ENCODE measurements at regions not wholly inside any gene's neighbourhood (a gene's known extent, or its start where the extent isn't known, plus 50 kb on each side); places are given as distances from the start of the nearest gene placed in this dataset.

DNA sequence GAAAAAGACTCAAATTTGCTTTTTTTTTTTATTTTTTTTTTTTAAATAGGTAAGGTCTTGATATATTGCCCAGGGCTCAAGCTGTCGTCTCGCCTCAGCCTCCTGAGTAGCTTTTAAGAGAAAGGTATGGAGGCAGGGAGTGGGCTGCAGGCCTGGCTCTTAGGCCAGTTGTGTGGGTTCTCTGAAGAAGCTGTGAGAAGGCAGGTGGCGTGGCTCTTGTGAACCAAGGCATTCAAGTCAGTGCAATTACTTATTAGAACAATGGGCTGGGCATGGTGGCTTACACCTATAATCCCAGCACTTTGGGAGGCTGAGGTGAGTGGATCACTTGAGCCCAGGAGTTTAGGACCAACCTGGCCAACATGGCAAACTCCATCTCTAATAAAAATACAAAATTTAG is 244.0 kb upstream of the SFRP2 start:
- H3K79me2 ChIP-seq (ENCODE audit: control insufficient read depth, insufficient read depth, low read length): no peaks in the 10 kb centered on the region
- H3K27ac ChIP-seq (ENCODE audit: insufficient read depth, low read length): no peak overlapping the region
- no peak for DNase-seq (ENCODE audit: low read depth in 2 of 2)
- H4K20me1 ChIP-seq (ENCODE audit: control insufficient read depth, extremely low read depth, insufficient read depth, low read length): no peaks in the 10 kb centered on the region
- no peaks in the 10 kb centered on the region for H3K4me1 ChIP-seq (ENCODE audit: control insufficient read depth, extremely low read depth, insufficient read depth, low read length)
- no peak overlapping the region for H3K4me2 ChIP-seq (ENCODE audit: extremely low read depth, insufficient read depth, low read length)
- TF ChIP-seq EZH2 (IDR thresholded peaks at IDR 0.05; ENCODE audit: low read length, missing control alignments): no peak
- TF ChIP-seq, protein P1, sequence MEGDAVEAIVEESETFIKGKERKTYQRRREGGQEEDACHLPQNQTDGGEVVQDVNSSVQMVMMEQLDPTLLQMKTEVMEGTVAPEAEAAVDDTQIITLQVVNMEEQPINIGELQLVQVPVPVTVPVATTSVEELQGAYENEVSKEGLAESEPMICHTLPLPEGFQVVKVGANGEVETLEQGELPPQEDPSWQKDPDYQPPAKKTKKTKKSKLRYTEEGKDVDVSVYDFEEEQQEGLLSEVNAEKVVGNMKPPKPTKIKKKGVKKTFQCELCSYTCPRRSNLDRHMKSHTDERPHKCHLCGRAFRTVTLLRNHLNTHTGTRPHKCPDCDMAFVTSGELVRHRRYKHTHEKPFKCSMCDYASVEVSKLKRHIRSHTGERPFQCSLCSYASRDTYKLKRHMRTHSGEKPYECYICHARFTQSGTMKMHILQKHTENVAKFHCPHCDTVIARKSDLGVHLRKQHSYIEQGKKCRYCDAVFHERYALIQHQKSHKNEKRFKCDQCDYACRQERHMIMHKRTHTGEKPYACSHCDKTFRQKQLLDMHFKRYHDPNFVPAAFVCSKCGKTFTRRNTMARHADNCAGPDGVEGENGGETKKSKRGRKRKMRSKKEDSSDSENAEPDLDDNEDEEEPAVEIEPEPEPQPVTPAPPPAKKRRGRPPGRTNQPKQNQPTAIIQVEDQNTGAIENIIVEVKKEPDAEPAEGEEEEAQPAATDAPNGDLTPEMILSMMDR (conservative IDR thresholded peaks at IDR 0.05 in 1 of 2, IDR thresholded peaks at IDR 0.05 in 1 of 2; ENCODE audit: low read depth in 1 of 2, low read length in 2 of 2): no peak
- H2AFZ ChIP-seq (ENCODE audit: low read length): no peak overlapping the region
- H3K9me3 ChIP-seq (ENCODE audit: control insufficient read depth, insufficient read depth, low read depth, low read length): no peaks in the 10 kb centered on the region
- no peak overlapping the region for H3K9ac ChIP-seq (ENCODE audit: insufficient read depth, low read length)
- no peaks in the 10 kb centered on the region for H3K27me3 ChIP-seq (ENCODE audit: control insufficient read depth, insufficient read depth, low read length)
- H3K36me3 ChIP-seq (ENCODE audit: control insufficient read depth, insufficient read depth, low read length): no peaks in the 10 kb centered on the region
- no peak overlapping the region for H3K4me3 ChIP-seq (replicated peaks in 1 of 4; ENCODE audit: control extremely low read depth in 1 of 4, insufficient read depth in 1 of 4, low read depth in 3 of 4, low read length in 4 of 4)

DNA sequence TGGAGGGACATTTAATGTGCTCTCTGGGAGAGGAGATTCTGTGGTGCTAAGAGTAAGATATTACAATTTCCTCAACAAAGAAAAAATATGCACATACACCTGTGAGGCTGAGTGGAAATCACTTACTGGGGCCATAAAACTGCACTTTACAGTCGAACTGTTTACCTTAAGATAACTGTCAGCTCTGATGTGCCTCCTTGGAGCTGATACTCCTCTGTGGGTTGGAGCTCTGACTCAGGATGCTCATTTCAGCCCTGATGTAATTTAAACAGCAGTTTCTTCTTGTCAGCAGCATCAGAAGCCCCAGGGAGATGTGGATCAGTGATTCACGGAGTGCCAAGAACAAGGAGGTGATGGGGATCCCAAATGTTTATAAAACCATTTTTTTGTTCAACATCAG is 241.9 kb upstream of the SFRP2 start:
- no peaks in the 10 kb centered on the region for H4K20me1 ChIP-seq (ENCODE audit: control insufficient read depth, extremely low read depth, insufficient read depth, low read length)
- H3K9me3 ChIP-seq (ENCODE audit: control insufficient read depth, insufficient read depth, low read depth, low read length): no peaks in the 10 kb centered on the region
- H2AFZ ChIP-seq (ENCODE audit: low read length): no peak overlapping the region
- TF ChIP-seq, protein P1 (conservative IDR thresholded peaks at IDR 0.05 in 1 of 2, IDR thresholded peaks at IDR 0.05 in 1 of 2; ENCODE audit: low read depth in 1 of 2, low read length in 2 of 2): no peak
- no peak for TF ChIP-seq EZH2 (IDR thresholded peaks at IDR 0.05; ENCODE audit: low read length, missing control alignments)
- no peak overlapping the region for H3K9ac ChIP-seq (ENCODE audit: insufficient read depth, low read length)
- no peak for DNase-seq (ENCODE audit: low read depth in 2 of 2)
- no peak overlapping the region for H3K4me2 ChIP-seq (ENCODE audit: extremely low read depth, insufficient read depth, low read length)
- H3K4me1 ChIP-seq (ENCODE audit: control insufficient read depth, extremely low read depth, insufficient read depth, low read length): no peaks in the 10 kb centered on the region
- no peaks in the 10 kb centered on the region for H3K27me3 ChIP-seq (ENCODE audit: control insufficient read depth, insufficient read depth, low read length)
- no peak overlapping the region for H3K4me3 ChIP-seq (replicated peaks in 1 of 4; ENCODE audit: control extremely low read depth in 1 of 4, insufficient read depth in 1 of 4, low read depth in 3 of 4, low read length in 4 of 4)
- no peaks in the 10 kb centered on the region for H3K79me2 ChIP-seq (ENCODE audit: control insufficient read depth, insufficient read depth, low read length)
- no peaks in the 10 kb centered on the region for H3K36me3 ChIP-seq (ENCODE audit: control insufficient read depth, insufficient read depth, low read length)
- H3K27ac ChIP-seq (ENCODE audit: insufficient read depth, low read length): no peak overlapping the region

DNA sequence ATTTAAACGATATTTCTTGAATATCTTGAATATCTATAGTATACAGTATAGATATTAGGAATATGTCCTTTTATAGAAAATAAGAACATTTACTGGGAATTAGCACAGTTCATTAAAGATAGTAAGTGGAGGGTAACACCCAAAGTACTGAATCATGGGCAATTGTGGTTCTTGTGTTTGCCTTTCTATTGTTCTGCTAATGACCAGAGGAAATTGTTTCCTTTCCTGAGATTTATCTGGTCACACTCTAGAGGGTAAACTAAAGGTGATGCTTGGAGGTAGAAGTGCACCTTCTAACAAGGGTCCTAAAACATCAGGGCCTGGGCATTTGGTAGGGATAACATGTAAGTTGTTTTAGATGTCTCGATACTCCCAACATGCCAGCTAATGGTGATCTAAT is 241.3 kb upstream of the SFRP2 start:
- no peaks in the 10 kb centered on the region for H3K27me3 ChIP-seq (ENCODE audit: control insufficient read depth, insufficient read depth, low read length)
- DNase-seq (ENCODE audit: low read depth in 2 of 2): no peak

More for the DNA sequence above, 241.3 kb upstream of the SFRP2 start:
- no peak overlapping the region for H3K27ac ChIP-seq (ENCODE audit: insufficient read depth, low read length)
- TF ChIP-seq, protein P1 (conservative IDR thresholded peaks at IDR 0.05 in 1 of 2, IDR thresholded peaks at IDR 0.05 in 1 of 2; ENCODE audit: low read depth in 1 of 2, low read length in 2 of 2): no peak
- no peak for TF ChIP-seq EZH2 (IDR thresholded peaks at IDR 0.05; ENCODE audit: low read length, missing control alignments)
- no peak overlapping the region for H2AFZ ChIP-seq (ENCODE audit: low read length)
- H4K20me1 ChIP-seq (ENCODE audit: control insufficient read depth, extremely low read depth, insufficient read depth, low read length): no peaks in the 10 kb centered on the region
- H3K4me2 ChIP-seq (ENCODE audit: extremely low read depth, insufficient read depth, low read length): no peak overlapping the region
- H3K4me3 ChIP-seq (replicated peaks in 1 of 4; ENCODE audit: control extremely low read depth in 1 of 4, insufficient read depth in 1 of 4, low read depth in 3 of 4, low read length in 4 of 4): no peak overlapping the region
- H3K9me3 ChIP-seq (ENCODE audit: control insufficient read depth, insufficient read depth, low read depth, low read length): no peaks in the 10 kb centered on the region
- no peaks in the 10 kb centered on the region for H3K4me1 ChIP-seq (ENCODE audit: control insufficient read depth, extremely low read depth, insufficient read depth, low read length)
- no peaks in the 10 kb centered on the region for H3K36me3 ChIP-seq (ENCODE audit: control insufficient read depth, insufficient read depth, low read length)
- no peaks in the 10 kb centered on the region for H3K79me2 ChIP-seq (ENCODE audit: control insufficient read depth, insufficient read depth, low read length)
- H3K9ac ChIP-seq (ENCODE audit: insufficient read depth, low read length): no peak overlapping the region
